GM23248 (cell line): ENCODE measurements at regions not wholly inside any gene's neighbourhood (a gene's known extent, or its start where the extent isn't known, plus 50 kb on each side); places are given as distances from the start of the nearest gene placed in this dataset.

Experiments
- DNase-seq: peaks from one replicate; pipeline ENCODE4 v3.0.0-alpha.2; 2015
- H2AFZ ChIP-seq: fragments of 200-600 bp; sonication (generic); 2 replicates; pipeline ENCODE4 v1.6.1; 2016; ENCODE audit warnings: antibody characterized with exemption
- H3F3A ChIP-seq: fragments of 200-600 bp; sonication (generic); 2 replicates; pipeline ENCODE4 v1.6.1; 2016; ENCODE audit warnings: mild to moderate bottlenecking, antibody characterized with exemption, mixed run types; ENCODE audit not compliant: insufficient read depth
- H3K27ac ChIP-seq: fragments of 200-600 bp; sonication (generic); 2 replicates; pipeline ENCODE4 v1.5.1; 2016; ENCODE audit warnings: mild to moderate bottlenecking
- H3K27me3 ChIP-seq: fragments of 200-600 bp; sonication (generic); replicated peaks from 2 replicates; pipeline ENCODE4 v1.6.1; 2016; ENCODE audit warnings: mild to moderate bottlenecking; ENCODE audit not compliant: insufficient read depth
- H3K36me3 ChIP-seq: fragments of 200-600 bp; sonication (generic); 2 replicates; pipeline ENCODE4 v1.6.1; 2016; ENCODE audit warnings: low read depth, mild to moderate bottlenecking
- H3K4me1 ChIP-seq: fragments of 200-600 bp; sonication (generic); 2 replicates; pipeline ENCODE4 v1.6.1; 2016; ENCODE audit warnings: mild to moderate bottlenecking; ENCODE audit not compliant: insufficient read depth
- H3K4me2 ChIP-seq: fragments of 200-600 bp; sonication (generic); one replicate; pipeline ENCODE4 v1.6.1; 2016; ENCODE audit warnings: mild to moderate bottlenecking; ENCODE audit not compliant: unreplicated experiment
- H3K4me3 ChIP-seq: fragments of 200-600 bp; sonication (generic); 2 replicates; pipeline ENCODE4 v1.5.1; 2016; ENCODE audit warnings: mild to moderate bottlenecking
- H3K79me2 ChIP-seq: fragments of 200-600 bp; sonication (generic); 2 replicates; pipeline ENCODE4 v1.6.1; 2016; ENCODE audit warnings: mild to moderate bottlenecking; ENCODE audit not compliant: insufficient read depth
- H3K9ac ChIP-seq: fragments of 200-600 bp; sonication (generic); 2 replicates; pipeline ENCODE4 v1.6.1; 2016; ENCODE audit warnings: mild to moderate bottlenecking
- H3K9me2 ChIP-seq: fragments of 200-600 bp; sonication (generic); 2 replicates; pipeline ENCODE4 v1.6.1; 2016; ENCODE audit warnings: mixed run types, mild to moderate bottlenecking, moderate library complexity; ENCODE audit not compliant: insufficient read depth
- H3K9me3 ChIP-seq: fragments of 200-600 bp; sonication (generic); one replicate; pipeline ENCODE4 v1.6.1; 2017; ENCODE audit warnings: low read depth
- H4K20me1 ChIP-seq: fragments of 200-600 bp; sonication (generic); 2 replicates; pipeline ENCODE4 v1.6.0; 2016; ENCODE audit not compliant: insufficient read depth
- EZH2 ChIP-seq: fragments of 200-600 bp; sonication (generic); IDR thresholded peaks from 2 replicates; pipeline ENCODE4 v1.6.1; 2018; ENCODE audit warnings: antibody characterized with exemption, mild to moderate bottlenecking; ENCODE audit not compliant: insufficient read depth, poor library complexity, severe bottlenecking
- EZH2phosphoT487 ChIP-seq: fragments of 200-600 bp; sonication (generic); IDR thresholded peaks from 2 replicates; pipeline ENCODE4 v1.6.1; 2018; ENCODE audit warnings: antibody characterized with exemption, moderate library complexity, mild to moderate bottlenecking, low read depth; ENCODE audit not compliant: insufficient read depth
- WGBS, 2 experiments: methylation state at CpG; one replicate each; pipeline ENCODE4 v1.1.6; 2015 to 2017; ENCODE audit warnings: low lambda C conversion rate in 2 of 2, low coverage in 1 of 2; ENCODE audit errors: missing lambda C conversion rate in 2 of 2; 5-methylcytosine and 5-hydroxymethylcytosine counted together
- in situ Hi-C: fragments of 300-500 bp; cut with MboI; formaldehyde crosslinking; loops from 2 replicates; pipeline ENCODE4 v1.15.0; 2020

- 44 to 46% methylated on average over 5 of the region's 5 CpGs for WGBS, 2 experiments
- Histone ChIP-seq H3K27ac (no peak overlapping the region), H3K36me3 (no peaks in the 10 kb centered on the region), H3K79me2 (no peaks in the 10 kb centered on the region), H3K4me1 (no peaks in the 10 kb centered on the region), H2AFZ (no peak overlapping the region), H3F3A (no peaks in the 10 kb centered on the region), H3K4me2 (no peak overlapping the region), H3K4me3 (no peak overlapping the region), H3K9ac (no peak overlapping the region), H3K27me3 (no peaks in the 10 kb centered on the region), H4K20me1 (no peaks in the 10 kb centered on the region), H3K9me2 (no peaks in the 10 kb centered on the region), H3K9me3 (no peaks in the 10 kb centered on the region)
- in situ Hi-C loops: no loop called here
- DNase-seq: no peak
- TF ChIP-seq EZH2 (no peak), EZH2phosphoT487 (no peak)
Observed at GRCh38 chr16:62386411-62386810, 350.2 kb upstream of the CDH8 start.

GRCh38 chr16:62383941-62384340 lies 347.7 kb upstream of the CDH8 start:
- in situ Hi-C loops: no loop called here
- H3K4me3 ChIP-seq: no peak overlapping the region
- no peaks in the 10 kb centered on the region for H4K20me1 ChIP-seq
- 24 to 26% methylated on average over 2 of the region's 2 CpGs for WGBS, 2 experiments
- TF ChIP-seq EZH2: no peak
- H3K79me2 ChIP-seq: no peaks in the 10 kb centered on the region
- no peaks in the 10 kb centered on the region for H3K27me3 ChIP-seq
- H3K36me3 ChIP-seq: no peaks in the 10 kb centered on the region
- H3K4me1 ChIP-seq: no peaks in the 10 kb centered on the region
- H2AFZ ChIP-seq: no peak overlapping the region
- H3K9me2 ChIP-seq: no peaks in the 10 kb centered on the region
- H3K4me2 ChIP-seq: no peak overlapping the region
- no peak overlapping the region for H3K9ac ChIP-seq
- no peaks in the 10 kb centered on the region for H3F3A ChIP-seq
- no peaks in the 10 kb centered on the region for H3K9me3 ChIP-seq
- no peak overlapping the region for H3K27ac ChIP-seq
- no peak for DNase-seq

- H3K9me2 ChIP-seq: no peaks in the 10 kb centered on the region
- WGBS, 2 experiments: 8 to 11% methylated on average over 3 of the region's 3 CpGs
- H3K9ac ChIP-seq: no peak overlapping the region
- H3K4me3 ChIP-seq: no peak overlapping the region
- H3K9me3 ChIP-seq: no peaks in the 10 kb centered on the region
- H3K36me3 ChIP-seq: no peaks in the 10 kb centered on the region
- no peak overlapping the region for H3K27ac ChIP-seq
- H3K4me1 ChIP-seq: no peaks in the 10 kb centered on the region
- no peaks in the 10 kb centered on the region for H3K27me3 ChIP-seq
- in situ Hi-C loops: no loop called here
- TF ChIP-seq EZH2phosphoT487: no peak
- no peak for TF ChIP-seq EZH2
- no peaks in the 10 kb centered on the region for H3K79me2 ChIP-seq
- no peaks in the 10 kb centered on the region for H4K20me1 ChIP-seq
- H3K4me2 ChIP-seq: no peak overlapping the region
- H2AFZ ChIP-seq: no peak overlapping the region
- H3F3A ChIP-seq: no peaks in the 10 kb centered on the region
- no peak for DNase-seq
Observed at GRCh38 chr16:62370445-62370844, 334.2 kb upstream of the CDH8 start.

- no peak for TF ChIP-seq EZH2
- TF ChIP-seq EZH2phosphoT487: no peak
Observed at GRCh38 chr16:62363501-62363900, 327.3 kb upstream of the CDH8 start.

GRCh38 chr16:62353355-62353754 lies 317.1 kb upstream of the CDH8 start:
- Histone ChIP-seq H3K9me2 (no peaks in the 10 kb centered on the region), H3K4me1 (no peaks in the 10 kb centered on the region), H4K20me1 (no peaks in the 10 kb centered on the region), H3K4me3 (no peak overlapping the region), H3K9me3 (no peaks in the 10 kb centered on the region), H3K36me3 (no peaks in the 10 kb centered on the region), H3F3A (no peaks in the 10 kb centered on the region), H2AFZ (no peak overlapping the region), H3K27ac (no peak overlapping the region), H3K4me2 (no peak overlapping the region), H3K79me2 (no peaks in the 10 kb centered on the region), H3K27me3 (no peaks in the 10 kb centered on the region), H3K9ac (no peak overlapping the region)
- in situ Hi-C loops: no loop called here
- no peak for DNase-seq
- 46 to 55% methylated on average over 2 of the region's 2 CpGs for WGBS, 2 experiments
- TF ChIP-seq EZH2 (no peak), EZH2phosphoT487 (no peak)

More at GRCh38 chr16:62363501-62363900, 327.3 kb upstream of the CDH8 start:
- 4 to 9% methylated on average over 2 of the region's 2 CpGs for WGBS, 2 experiments
- H3K4me2 ChIP-seq: no peak overlapping the region
- H3K36me3 ChIP-seq: no peaks in the 10 kb centered on the region
- in situ Hi-C loops: no loop called here
- no peaks in the 10 kb centered on the region for H3K9me3 ChIP-seq
- no peaks in the 10 kb centered on the region for H3K79me2 ChIP-seq
- no peaks in the 10 kb centered on the region for H3K4me1 ChIP-seq
- H3F3A ChIP-seq: no peaks in the 10 kb centered on the region
- H4K20me1 ChIP-seq: no peaks in the 10 kb centered on the region
- H3K9me2 ChIP-seq: no peaks in the 10 kb centered on the region
- H3K9ac ChIP-seq: no peak overlapping the region
- no peaks in the 10 kb centered on the region for H3K27me3 ChIP-seq
- no peak for DNase-seq
- no peak overlapping the region for H2AFZ ChIP-seq
- no peak overlapping the region for H3K27ac ChIP-seq
- H3K4me3 ChIP-seq: no peak overlapping the region
